ENCODE measurements at regions not wholly inside any gene's neighbourhood (a gene's known extent, or its start where the extent isn't known, plus 50 kb on each side); places are given as distances from the start of the nearest gene placed in this dataset.

DNA sequence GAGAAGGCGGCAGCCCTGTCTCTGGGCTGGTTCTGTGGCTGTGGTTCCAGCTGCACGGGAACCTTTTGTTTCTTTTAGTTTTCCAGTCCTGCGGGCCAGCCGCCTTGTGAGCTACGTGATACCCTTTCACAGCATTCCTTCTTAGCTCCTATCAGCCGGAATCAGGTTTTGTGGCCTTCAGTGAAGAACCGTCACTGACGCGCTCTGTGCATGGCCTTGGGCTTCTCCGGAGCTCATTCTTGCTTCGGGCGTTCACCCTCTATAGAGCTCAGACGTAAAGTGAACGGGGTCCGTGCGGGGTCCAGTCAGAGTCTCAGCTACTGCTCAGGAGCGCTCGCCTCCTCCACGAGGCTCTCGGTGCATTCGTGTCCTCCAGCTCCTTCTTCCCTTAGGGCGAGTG, 166.7 kb downstream of the FAM43A start:
- TF ChIP-seq CEBPB (IDR thresholded peaks at IDR 0.05): no peak

DNA sequence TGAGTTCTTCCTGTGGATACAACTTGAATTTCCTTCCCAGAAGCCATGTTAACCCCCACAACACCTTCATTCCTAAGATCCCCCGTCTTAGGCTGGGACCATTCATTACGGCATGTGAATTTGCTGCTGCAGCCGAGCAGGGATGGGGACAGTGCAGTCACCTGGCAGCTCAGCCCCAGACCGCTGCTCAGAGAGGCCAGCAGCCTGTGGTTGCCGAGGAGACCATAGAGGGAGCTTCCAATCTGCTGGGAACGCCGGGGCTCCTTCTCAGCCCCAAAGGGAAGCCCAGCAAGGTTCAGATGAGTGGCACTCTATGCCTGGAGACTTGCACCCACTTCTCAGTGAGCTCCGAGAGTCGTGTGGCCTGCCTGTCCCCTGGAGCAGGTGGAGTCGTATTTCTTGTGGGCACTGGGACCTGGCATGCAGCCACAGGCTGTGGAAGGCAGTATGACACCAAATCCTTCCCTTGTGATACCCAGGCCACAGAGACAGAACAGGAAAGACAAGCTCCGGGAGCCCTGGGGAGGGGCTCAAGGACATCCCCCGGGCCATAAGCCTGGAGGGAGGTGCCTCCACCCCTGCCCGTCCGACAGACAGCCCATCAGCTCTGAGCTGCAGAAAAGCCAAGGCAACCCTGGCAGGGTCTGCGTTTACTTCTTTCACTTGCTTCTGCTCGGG, 167.3 kb downstream of the FAM43A start:
- 0 out of 2 replicates have a peak, but pooled peaks have one; percentile 42 for TF ChIP-seq TCF12 (IDR thresholded peaks at IDR 0.05; ENCODE audit: low read depth)
- no peak for TF ChIP-seq USF1 (IDR thresholded peaks at IDR 0.05)
- no peak for TF ChIP-seq CREB1 (IDR thresholded peaks at IDR 0.05; ENCODE audit: low read depth)
- no peak for TF ChIP-seq RAD21 (IDR thresholded peaks at IDR 0.05; ENCODE audit: low read depth)
- TF ChIP-seq TEAD4 (IDR thresholded peaks at IDR 0.05): no peak
- TF ChIP-seq, protein P1, sequence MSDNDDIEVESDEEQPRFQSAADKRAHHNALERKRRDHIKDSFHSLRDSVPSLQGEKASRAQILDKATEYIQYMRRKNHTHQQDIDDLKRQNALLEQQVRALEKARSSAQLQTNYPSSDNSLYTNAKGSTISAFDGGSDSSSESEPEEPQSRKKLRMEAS (IDR thresholded peaks at IDR 0.05): peak; percentile 29; the same call in 1 of the 2 replicates
- TF ChIP-seq CEBPB (IDR thresholded peaks at IDR 0.05): no peak
- TF ChIP-seq EGR1 (IDR thresholded peaks at IDR 0.05): no peak
- peak; percentile 55 for TF ChIP-seq NFIC (IDR thresholded peaks at IDR 0.05)

- TF ChIP-seq ZBTB7A (IDR thresholded peaks at IDR 0.05; ENCODE audit: low read depth) (no peak), YY1 (IDR thresholded peaks at IDR 0.05; ENCODE audit: low read depth) (no peak), FOXM1 (IDR thresholded peaks at IDR 0.05; ENCODE audit: borderline replicate concordance, low read depth) (no peak), TEAD4 (IDR thresholded peaks at IDR 0.05) (no peak), EP300 (IDR thresholded peaks at IDR 0.05; ENCODE audit: borderline replicate concordance) (no peak), CEBPB (IDR thresholded peaks at IDR 0.05) (no peak), NFIC (IDR thresholded peaks at IDR 0.05) (no peak), TAF1 (IDR thresholded peaks at IDR 0.05; ENCODE audit: low read depth) (no peak), CREB1 (IDR thresholded peaks at IDR 0.05; ENCODE audit: low read depth) (no peak), USF1 (IDR thresholded peaks at IDR 0.05) (no peak), TCF12 (IDR thresholded peaks at IDR 0.05; ENCODE audit: low read depth) (no peak), EGR1 (IDR thresholded peaks at IDR 0.05) (no peak), RAD21 (IDR thresholded peaks at IDR 0.05; ENCODE audit: low read depth) (no peak)
- TF ChIP-seq, protein P1 (IDR thresholded peaks at IDR 0.05): no peak
- TF ChIP-seq, protein P2, sequence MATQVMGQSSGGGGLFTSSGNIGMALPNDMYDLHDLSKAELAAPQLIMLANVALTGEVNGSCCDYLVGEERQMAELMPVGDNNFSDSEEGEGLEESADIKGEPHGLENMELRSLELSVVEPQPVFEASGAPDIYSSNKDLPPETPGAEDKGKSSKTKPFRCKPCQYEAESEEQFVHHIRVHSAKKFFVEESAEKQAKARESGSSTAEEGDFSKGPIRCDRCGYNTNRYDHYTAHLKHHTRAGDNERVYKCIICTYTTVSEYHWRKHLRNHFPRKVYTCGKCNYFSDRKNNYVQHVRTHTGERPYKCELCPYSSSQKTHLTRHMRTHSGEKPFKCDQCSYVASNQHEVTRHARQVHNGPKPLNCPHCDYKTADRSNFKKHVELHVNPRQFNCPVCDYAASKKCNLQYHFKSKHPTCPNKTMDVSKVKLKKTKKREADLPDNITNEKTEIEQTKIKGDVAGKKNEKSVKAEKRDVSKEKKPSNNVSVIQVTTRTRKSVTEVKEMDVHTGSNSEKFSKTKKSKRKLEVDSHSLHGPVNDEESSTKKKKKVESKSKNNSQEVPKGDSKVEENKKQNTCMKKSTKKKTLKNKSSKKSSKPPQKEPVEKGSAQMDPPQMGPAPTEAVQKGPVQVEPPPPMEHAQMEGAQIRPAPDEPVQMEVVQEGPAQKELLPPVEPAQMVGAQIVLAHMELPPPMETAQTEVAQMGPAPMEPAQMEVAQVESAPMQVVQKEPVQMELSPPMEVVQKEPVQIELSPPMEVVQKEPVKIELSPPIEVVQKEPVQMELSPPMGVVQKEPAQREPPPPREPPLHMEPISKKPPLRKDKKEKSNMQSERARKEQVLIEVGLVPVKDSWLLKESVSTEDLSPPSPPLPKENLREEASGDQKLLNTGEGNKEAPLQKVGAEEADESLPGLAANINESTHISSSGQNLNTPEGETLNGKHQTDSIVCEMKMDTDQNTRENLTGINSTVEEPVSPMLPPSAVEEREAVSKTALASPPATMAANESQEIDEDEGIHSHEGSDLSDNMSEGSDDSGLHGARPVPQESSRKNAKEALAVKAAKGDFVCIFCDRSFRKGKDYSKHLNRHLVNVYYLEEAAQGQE (IDR thresholded peaks at IDR 0.05; ENCODE audit: low read depth): no peak
These were observed 168.5 kb downstream of the FAM43A start for GRCh38 chr3:194854206-194854605.

DNA sequence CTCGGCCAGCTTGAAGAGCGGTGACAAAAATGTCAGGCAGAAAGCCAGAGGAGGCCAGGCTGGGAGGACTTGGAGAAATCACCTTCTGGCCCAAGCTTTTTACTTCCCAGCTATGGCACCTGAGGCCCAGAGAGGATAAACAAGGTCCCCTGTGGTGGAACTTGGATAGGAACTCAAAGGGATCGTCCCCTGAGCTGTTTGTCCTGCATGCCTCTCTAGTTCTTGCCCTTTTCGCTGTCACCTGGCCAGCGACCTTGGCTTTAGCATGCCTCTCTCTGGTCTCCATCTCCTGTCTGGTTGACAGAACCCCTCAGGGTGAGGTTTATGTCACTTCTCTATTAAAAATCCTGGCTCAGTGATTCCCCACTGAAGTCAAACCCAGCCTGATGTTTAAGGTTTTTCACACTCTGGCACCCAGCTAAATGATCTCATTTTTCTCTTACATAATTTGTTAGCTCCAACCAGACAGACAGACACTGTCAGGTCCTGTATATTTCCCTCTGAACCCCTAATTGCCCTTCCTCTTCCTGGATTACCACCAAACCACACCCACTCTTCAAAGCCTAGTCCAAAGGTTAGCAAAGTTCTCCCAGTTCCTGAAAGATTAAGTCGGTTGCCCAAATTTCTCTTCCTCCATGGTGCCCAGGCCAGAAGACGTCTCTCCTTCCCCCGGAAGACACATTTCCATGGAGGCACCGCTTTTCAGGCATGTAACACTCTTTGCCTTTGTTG, 169.1 kb downstream of the FAM43A start:
- no peak for TF ChIP-seq RAD21 (IDR thresholded peaks at IDR 0.05; ENCODE audit: low read depth)
- TF ChIP-seq EGR1 (IDR thresholded peaks at IDR 0.05): no peak
- TF ChIP-seq ZBTB7A (IDR thresholded peaks at IDR 0.05; ENCODE audit: low read depth): no peak
- no peak for TF ChIP-seq TCF12 (IDR thresholded peaks at IDR 0.05; ENCODE audit: low read depth)
- TF ChIP-seq YY1 (IDR thresholded peaks at IDR 0.05; ENCODE audit: low read depth): no peak
- TF ChIP-seq FOXM1 (IDR thresholded peaks at IDR 0.05; ENCODE audit: borderline replicate concordance, low read depth): no peak
- TF ChIP-seq TEAD4 (IDR thresholded peaks at IDR 0.05): no peak
- TF ChIP-seq CREB1 (IDR thresholded peaks at IDR 0.05; ENCODE audit: low read depth): no peak
- no peak for TF ChIP-seq NFIC (IDR thresholded peaks at IDR 0.05)
- no peak for TF ChIP-seq EP300 (IDR thresholded peaks at IDR 0.05; ENCODE audit: borderline replicate concordance)
- TF ChIP-seq, protein P1 (IDR thresholded peaks at IDR 0.05): no peak
- TF ChIP-seq TAF1 (IDR thresholded peaks at IDR 0.05; ENCODE audit: low read depth): no peak

DNA sequence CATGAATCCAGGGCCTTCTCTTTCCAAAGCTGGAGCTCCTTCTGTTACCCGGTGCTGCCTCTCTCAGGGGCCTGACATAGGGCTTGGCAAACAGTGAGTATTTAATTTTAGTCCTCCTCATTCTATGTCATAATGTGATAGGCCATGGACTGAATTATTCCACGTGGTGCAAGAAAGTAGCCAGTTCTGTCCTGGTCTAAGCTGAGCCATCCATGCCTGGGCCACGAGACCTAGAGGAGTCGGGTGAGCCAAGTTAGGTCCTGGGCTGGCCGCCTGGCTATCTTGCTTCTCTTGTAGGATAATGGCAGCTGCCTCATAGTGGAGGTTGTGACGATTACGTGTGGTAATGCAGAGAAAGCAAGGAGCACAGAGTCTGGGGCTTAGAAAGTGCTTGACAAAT, 170.6 kb downstream of the FAM43A start:
- TF ChIP-seq FOXM1 (IDR thresholded peaks at IDR 0.05; ENCODE audit: borderline replicate concordance, low read depth): no peak
- no peak for TF ChIP-seq TCF12 (IDR thresholded peaks at IDR 0.05; ENCODE audit: low read depth)
- TF ChIP-seq CREB1 (IDR thresholded peaks at IDR 0.05; ENCODE audit: low read depth): no peak
- TF ChIP-seq ZBTB7A (IDR thresholded peaks at IDR 0.05; ENCODE audit: low read depth): no peak
- TF ChIP-seq CEBPB (IDR thresholded peaks at IDR 0.05): no peak
- TF ChIP-seq, protein P1 (IDR thresholded peaks at IDR 0.05): no peak
- TF ChIP-seq, protein P2 (IDR thresholded peaks at IDR 0.05; ENCODE audit: low read depth): no peak
- no peak for TF ChIP-seq EP300 (IDR thresholded peaks at IDR 0.05; ENCODE audit: borderline replicate concordance)
- no peak for TF ChIP-seq EGR1 (IDR thresholded peaks at IDR 0.05)
- TF ChIP-seq USF1 (IDR thresholded peaks at IDR 0.05): no peak
- TF ChIP-seq TAF1 (IDR thresholded peaks at IDR 0.05; ENCODE audit: low read depth): no peak
- TF ChIP-seq TEAD4 (IDR thresholded peaks at IDR 0.05): no peak
- TF ChIP-seq YY1 (IDR thresholded peaks at IDR 0.05; ENCODE audit: low read depth): no peak
- no peak for TF ChIP-seq RAD21 (IDR thresholded peaks at IDR 0.05; ENCODE audit: low read depth)
- no peak for TF ChIP-seq NFIC (IDR thresholded peaks at IDR 0.05)
